Cardiac fibroblast (primary cell): ENCODE measurements at regions not wholly inside any gene's neighbourhood (a gene's known extent, or its start where the extent isn't known, plus 50 kb on each side); places are given as distances from the start of the nearest gene placed in this dataset.

Source experiments
- DNase-seq, 2 donors: peaks; one replicate each; pipeline versions ENCODE4 v3.0.0 to v3.0.0-alpha.2; 2010; ENCODE audit warnings: low read depth in 2 of 2
- H3K4me3 ChIP-seq, 2 donors: replicated peaks in 1 of 2; 1 replicate in 1 of 2; 2 replicates in 1 of 2; pipeline ENCODE4 v1.5.1; 2011; ENCODE audit warnings: low read depth in 2 of 2, low read length in 2 of 2, mild to moderate bottlenecking in 2 of 2, moderate library complexity in 1 of 2
- TF ChIP-seq, protein P1 (sequence below): IDR thresholded peaks from one replicate; pipeline ENCODE4 v1.5.1; 2011; ENCODE audit warnings: low read depth, mild to moderate bottlenecking, low read length, inconsistent platforms

DNA sequence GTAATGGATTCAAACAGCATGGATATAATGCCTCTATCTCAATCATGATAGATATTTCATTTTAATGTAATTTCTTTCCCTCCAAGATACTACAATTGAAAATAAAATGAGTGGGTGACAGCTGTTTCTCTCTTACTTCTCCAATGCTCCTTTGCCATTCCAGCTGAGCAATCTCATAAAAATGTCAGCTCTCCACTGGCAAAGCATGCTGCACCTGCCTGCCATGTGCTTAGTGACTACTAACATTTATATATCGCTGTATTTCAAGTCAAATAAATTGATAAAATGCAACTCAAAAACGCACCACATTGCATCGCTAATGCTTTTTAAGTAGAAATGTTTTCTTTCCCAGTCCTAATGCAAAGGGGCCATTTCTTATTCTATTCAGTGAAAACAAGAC is 1093.9 kb downstream of the CBLN2 start:
- no peak for DNase-seq
- TF ChIP-seq, protein P1, sequence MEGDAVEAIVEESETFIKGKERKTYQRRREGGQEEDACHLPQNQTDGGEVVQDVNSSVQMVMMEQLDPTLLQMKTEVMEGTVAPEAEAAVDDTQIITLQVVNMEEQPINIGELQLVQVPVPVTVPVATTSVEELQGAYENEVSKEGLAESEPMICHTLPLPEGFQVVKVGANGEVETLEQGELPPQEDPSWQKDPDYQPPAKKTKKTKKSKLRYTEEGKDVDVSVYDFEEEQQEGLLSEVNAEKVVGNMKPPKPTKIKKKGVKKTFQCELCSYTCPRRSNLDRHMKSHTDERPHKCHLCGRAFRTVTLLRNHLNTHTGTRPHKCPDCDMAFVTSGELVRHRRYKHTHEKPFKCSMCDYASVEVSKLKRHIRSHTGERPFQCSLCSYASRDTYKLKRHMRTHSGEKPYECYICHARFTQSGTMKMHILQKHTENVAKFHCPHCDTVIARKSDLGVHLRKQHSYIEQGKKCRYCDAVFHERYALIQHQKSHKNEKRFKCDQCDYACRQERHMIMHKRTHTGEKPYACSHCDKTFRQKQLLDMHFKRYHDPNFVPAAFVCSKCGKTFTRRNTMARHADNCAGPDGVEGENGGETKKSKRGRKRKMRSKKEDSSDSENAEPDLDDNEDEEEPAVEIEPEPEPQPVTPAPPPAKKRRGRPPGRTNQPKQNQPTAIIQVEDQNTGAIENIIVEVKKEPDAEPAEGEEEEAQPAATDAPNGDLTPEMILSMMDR = no peak
- no peak overlapping the region for H3K4me3 ChIP-seq

DNA sequence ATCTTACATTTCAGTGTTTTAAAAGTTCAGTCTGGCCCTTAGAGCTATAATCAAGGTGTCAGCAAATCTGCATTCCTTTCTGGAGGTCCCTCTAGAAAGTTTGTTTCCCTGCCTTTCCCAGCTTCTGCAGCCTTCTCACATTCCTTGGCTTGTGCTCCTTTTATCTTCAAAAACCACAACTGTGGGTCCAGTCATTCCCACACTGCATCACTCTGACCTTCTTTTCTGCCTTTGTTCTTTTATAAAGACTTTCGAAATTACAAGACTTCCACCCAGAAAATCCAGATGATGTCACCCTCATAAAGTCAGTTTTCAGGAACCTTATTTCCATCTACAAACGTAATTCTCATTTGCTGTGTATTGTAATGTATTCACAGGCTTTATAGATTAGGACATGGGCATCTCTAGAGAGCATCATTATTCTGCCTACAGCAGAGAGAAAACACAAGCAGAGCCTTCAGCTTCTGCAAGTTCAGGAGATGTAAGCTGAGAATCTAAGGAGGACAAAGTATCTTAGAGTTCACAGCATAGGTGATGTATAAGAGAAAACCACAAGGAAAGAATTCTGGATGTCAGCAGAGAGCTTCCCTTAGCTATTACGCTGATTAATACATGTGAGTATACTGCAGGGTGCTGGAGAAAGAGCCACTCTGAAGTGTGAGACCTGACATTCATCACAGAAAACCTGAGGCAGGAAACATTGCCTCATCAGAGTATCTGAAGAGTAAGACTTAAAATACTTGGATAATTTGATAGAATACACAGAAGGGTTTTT is 1100.2 kb downstream of the CBLN2 start:
- peak; percentile 63 to 86 for DNase-seq
- TF ChIP-seq, protein P1 = no peak
- H3K4me3 ChIP-seq = no peak overlapping the region

DNA sequence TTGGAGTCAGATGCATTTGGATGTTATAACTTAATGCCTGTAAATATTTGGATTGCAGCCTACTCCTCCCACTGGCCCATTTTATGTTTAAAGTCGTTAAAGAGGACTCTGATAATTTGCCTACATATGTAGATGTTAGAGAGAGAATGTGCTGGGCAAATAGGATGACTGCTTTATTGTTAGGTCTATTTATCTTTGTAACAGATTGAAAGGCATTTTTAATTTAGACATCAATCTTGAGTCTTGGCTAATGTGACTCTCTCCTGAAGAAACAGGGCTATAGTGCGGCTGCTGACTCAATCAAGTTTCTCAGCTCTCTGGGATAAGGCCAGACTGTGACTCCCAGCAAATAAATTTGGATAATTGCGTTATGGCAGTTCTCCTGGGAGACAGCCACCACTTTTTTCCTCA is 1101.4 kb downstream of the CBLN2 start:
- peak; percentile 58 to 84 for DNase-seq
- H3K4me3 ChIP-seq = no peak overlapping the region
- TF ChIP-seq, protein P1 = no peak

DNA sequence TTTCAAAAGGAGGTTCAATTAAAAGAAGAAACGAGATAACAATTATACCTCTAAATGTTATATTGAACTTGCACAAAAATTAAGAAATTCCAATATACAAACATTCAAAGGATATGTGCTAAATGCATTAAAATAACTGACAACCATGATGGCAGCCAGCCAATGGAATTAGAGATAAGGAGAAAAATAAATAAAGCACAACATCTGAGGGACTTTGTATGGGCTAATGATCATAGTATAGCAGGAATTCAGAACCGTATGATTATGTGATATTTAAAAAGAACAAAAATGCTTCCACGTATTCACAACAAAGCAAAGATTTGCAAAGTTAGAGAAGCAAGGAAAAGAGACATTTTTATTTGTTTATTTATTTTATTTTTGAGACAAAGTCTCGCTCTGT is 1103.0 kb downstream of the CBLN2 start:
- H3K4me3 ChIP-seq = no peak overlapping the region
- no peak for DNase-seq
- TF ChIP-seq, protein P1 = no peak

DNA sequence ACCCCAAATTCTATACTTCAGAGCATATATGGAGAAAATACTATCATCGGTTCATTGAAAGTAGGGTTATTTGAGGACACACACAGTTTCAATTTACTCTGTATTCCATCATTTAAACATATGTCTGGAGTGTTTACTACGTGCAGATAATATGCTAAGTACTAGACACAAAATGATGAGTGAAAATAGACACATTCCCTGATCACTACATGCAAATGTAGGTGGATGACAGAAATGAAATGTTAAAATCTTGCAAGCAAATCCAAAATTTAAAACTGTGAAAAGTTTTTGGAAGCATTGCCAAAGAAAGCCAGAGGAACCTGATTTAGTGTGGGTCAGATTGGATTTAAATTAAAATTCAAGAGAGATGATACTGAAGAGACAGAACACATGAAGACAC is 1106.6 kb downstream of the CBLN2 start:
- TF ChIP-seq, protein P1 = no peak
- no peak overlapping the region for H3K4me3 ChIP-seq
- no peak for DNase-seq

DNA sequence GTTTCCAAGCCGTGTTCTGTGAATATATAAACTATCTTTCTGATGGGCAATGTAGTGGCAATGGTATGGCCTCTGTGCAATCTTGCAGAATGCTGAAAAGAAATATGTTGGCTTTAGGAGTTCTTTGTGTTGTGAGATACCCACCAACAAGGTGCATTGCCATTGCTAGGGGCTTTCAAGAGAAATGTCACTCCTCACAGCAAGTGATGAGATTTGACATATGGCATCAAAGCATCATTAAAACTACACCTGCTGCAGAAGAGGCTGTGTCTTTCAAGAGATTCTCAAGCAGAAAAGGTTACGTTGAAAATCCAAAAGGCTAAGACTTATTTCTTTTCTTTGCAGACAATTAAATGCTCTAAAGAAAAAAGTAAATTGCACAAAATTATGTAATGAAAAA is 1110.8 kb downstream of the CBLN2 start:
- no peak overlapping the region for H3K4me3 ChIP-seq
- TF ChIP-seq, protein P1 = no peak
- DNase-seq = no peak

DNA sequence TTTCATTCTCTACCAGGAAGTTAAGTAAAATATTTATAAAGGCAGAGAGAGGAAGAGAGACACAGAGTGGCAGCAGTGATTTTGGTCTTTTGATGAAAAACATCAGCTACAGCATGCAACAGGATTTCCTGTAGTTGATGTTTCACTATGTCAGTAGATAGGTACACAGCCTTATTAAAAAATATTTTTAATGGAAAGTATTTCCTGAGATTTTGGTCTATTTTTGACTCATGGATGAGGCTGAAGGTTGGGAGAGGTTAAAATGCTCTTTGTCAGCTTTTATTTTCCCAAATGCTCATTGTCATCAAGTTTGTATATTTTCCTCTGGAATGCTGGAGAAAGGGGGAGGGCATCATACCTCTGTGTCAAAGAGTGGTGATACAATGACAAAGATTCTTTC is 1112.5 kb downstream of the CBLN2 start:
- DNase-seq = no peak
- no peak overlapping the region for H3K4me3 ChIP-seq
- TF ChIP-seq, protein P1 = no peak
